Islet precursor cell (in vitro differentiated cells): ENCODE measurements at regions not wholly inside any gene's neighbourhood (a gene's known extent, or its start where the extent isn't known, plus 50 kb on each side); places are given as distances from the start of the nearest gene placed in this dataset.
"Not testable (repeated sequence)": the region's sequence is repeated elsewhere in the genome, so short reads cannot be mapped to it uniquely, and the experiment has no call there.

Experiments used
- DNase-seq: peaks from one replicate; pipeline ENCODE4 v3.0.0-alpha.2; 2018

DNA sequence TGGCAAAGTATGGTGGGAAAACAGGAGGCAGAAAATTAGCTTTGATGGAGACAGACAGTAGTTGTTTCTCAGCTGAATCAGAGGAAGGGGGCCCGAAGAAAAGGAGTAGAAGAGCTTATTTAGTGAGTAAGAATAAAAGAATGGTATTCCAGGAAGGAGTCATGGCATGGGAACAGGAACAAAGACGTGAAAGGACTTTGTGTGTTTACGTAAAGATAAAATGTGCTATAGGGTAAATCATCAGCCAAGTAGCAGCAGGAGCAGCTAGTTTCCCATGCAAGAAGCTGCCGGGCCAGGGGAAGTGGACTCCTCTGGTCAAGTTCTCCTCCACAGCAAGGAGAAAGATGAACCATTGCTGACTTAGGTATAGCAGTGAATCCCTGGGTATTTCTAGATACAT is 454.5 kb downstream of the HINT1 start:
- DNase-seq, result peak; percentile 56

DNA sequence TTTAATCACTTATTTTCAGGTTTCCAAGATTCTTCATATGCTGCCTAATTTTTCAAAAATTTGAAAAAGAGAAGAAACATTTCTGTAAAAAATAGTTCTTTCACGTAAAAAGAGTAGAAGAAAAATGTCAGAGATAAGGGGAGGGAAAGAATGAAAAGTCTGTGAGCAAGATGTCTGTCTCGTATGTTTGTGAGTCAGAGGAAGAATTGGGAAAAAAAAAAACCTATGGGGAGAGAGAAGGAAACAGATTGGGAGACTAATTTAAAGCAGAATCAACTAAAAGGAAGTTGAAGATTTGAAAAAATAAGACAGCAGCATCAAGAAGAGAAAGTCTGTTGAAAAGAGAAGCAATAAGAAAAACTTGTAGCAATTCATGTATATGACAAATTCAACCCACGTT is 456.3 kb downstream of the HINT1 start:
- no peak for DNase-seq

DNA sequence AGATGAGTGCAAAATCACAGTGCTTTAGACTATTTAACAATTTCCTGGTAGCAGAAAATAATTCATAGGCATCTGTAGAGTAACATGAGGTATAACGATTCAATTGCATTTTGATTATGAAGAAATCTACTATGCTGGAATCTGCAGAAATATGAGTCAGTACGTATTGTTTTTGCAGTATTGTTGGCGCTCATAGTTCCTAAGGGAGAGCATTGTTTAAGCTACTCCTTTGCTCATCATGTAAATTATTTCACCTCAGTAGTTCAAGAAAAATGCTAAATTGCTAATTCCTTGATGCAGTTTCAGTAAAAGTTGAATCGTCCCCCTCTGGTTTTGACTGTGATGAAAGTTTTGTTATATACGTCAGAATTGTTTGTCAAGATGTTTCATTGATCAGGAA is 458.4 kb downstream of the HINT1 start:
- no peak for DNase-seq

- no peak for DNase-seq
Measured at GRCh38 chr5:130705368-130705767, 459.7 kb downstream of the HINT1 start.

DNA sequence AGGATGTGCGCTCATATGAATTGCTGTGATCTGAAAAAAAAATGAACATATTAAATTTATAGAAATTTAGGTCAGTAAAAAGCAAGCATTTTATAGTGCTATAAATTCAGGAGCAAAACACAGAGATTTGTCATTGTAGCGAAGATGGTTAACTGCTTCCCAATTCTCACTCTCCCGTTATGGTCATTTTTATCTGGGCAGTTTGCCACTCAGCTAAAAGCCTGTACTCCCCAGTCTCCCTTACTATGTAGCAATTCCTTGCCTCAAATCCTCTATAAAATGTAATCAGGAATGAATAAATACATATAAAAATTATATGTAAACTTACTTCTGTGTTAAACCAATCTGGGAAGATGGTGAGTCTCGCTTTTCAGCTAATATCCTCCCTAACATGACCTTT is 471.5 kb downstream of the HINT1 start:
- DNase-seq, result no peak

DNA sequence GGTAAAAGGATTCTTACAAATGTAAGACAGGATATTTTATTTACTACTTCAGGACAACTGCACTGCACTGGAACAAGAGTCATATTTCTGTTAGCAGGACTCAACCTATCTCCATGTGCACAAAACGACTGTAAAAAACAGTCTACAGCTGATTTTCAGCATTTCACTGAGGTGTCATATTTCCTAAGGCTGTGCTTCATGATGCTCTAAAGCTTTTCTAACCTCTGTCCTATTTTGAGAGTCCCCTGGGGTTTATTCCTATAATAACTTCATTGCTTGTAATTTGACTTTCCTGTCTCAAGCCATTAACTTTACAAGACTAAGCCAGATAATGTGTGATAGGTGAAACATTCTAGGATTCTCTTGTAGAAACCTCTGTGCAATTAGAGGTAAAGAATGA is 472.3 kb downstream of the HINT1 start:
- DNase-seq, result no peak

DNA sequence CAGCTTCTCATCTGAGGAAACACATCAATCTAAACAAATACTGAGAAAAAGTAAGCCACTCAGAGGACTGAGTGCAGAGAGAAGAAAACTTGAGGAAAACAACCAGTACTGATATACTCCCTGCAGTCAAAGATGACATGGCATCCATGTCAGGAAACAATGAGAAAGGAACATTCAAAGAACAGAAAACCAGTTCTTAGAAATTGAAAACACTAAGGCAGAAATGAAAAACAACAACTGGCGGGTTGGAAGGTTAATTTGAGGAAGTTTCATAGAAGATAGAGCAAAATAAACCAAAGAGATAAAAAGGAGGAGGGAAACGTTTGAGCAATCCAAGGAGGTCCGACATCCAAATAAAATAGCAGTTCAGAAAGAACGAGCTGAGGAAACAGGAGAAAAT is 475.2 kb downstream of the HINT1 start:
- DNase-seq, result no peak

DNA sequence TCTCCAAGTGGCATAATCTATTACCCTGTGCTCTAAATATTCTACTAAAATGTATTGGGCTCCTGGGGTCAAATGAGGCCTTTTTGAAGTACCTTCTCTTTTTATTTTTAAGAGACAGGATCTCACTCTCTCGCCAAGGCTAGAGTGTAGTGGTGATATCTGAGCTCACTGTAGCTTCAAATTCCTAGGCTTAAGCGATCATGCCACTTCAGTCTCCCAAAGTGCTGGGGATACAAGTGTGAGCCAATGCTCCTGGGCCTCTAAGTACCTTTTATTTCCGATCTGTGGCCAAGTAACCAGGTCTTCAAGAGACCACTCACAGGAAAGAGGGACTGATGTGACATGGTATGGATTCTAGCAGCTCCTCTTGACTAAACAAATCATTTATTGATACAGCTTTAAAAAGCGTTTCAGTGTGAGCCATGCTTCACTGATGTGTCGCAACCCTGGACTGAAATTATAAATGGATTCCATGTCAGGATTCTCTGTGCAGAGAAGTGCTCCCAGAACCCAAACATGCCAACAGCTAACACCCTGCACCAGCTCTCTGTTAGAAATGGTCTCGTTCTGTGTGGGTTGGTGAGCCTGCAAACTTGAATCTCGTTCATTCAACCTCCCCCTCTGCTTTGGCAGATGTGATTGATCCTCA is 477.8 kb downstream of the HINT1 start:
- no peak for DNase-seq

DNA sequence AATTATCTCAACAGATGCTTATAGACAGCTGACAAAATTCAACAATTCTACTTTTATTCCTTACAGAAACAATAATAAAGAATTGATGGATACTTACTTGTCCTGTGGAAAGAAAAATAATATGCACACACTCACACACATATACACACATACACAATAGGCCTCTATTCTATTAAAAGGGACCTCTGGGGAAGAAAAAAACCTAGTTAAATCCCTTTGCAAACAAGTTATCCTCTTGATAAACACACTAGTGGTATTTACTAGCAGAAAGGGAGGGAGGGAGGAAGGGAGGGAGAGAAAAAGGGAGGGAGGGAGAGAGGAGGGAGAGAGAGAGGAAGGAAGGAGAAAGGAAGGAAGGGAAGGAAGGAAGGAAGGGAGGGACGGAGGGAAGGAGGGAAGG is 486.4 kb downstream of the HINT1 start:
- DNase-seq, result no peak

- DNase-seq, result no peak
Measured at GRCh38 chr5:130666462-130666861, 498.6 kb downstream of the HINT1 start.

DNA sequence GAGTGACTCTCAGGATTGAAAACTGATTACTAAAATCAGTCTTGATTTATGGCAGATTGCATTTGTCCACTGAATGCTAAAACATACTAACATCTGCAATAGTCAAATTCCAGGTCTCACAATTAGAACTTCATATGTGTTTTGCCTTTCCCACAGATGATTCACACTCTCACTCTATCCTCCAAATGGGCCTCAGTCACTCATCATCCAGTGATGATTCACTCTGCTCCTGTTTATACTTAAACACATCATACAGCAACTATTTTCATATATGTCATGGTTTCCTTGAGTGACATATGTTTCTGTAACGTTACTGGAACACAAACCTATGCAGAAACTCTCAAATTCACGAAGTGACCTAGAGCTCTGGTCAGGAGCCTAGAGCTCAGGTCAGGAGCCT is 512.9 kb downstream of the HINT1 start:
- DNase-seq, result no peak

- DNase-seq, result no peak
Measured at GRCh38 chr5:130651440-130651839, 513.6 kb downstream of the HINT1 start.

GRCh38 chr5:130643321-130643720 is 521.7 kb downstream of the HINT1 start:
- DNase-seq, result no peak

DNA sequence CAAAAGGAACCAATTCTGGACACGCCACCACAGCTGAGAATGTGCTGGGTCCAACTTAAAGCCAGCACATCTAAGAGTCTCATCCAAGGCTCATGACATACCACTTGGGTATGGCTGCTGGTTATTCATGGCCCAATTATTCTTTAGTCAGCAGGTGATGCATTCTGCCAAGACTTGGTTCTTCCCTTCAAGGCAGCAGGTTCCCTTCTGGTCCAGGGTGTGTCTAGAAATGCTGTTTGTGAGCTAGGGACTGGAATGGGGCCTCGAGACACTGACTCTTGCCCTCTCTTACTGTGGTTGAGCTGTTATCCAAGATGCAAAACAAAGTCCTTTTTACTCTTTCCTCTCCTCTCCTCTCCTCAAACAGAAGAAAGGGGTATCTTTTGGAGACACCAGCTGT is 522.6 kb downstream of the HINT1 start:
- no peak for DNase-seq

DNA sequence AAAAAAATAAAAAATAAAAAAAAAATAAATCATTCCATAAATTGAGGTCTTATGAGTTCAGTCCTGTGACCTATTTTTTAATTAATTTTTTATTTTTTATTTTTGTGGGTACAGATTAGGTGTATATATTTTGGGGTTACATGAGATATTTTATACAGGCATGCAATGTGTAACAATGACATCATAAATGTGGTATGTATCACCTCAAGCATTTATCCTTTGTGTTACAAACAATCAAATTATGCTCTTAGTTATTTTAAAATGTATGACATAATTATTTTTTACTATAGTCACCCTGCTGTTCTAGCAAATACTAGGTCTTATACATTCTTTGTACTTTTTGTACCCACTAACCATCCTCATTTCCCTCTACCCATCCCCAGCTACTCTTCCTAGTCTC is 537.9 kb downstream of the HINT1 start:
- no peak for DNase-seq

- DNase-seq, result no peak
Measured at GRCh38 chr5:130624805-130625204, 540.3 kb downstream of the HINT1 start.

- no peak for DNase-seq
Measured at GRCh38 chr5:130616161-130616560, 548.9 kb downstream of the HINT1 start.

DNA sequence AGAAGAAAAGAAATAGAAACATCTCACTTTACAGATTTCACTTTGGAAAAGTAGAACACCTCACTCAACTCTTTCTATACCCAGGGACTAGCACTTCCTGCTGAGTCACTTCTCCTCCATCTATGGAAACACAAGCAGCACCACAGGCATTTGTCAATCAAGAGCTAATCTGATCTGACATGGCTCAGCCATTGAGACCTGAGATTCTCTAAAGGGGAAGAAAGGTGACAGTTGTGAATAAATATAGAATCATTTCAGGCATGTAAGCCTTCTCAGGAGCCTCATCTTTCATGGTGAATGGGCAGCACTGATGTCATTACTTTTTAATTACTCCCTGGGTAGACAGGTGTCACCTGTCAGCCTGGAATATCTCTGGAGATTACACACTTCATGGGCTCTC is 559.8 kb downstream of the HINT1 start:
- peak; percentile 52 for DNase-seq

DNA sequence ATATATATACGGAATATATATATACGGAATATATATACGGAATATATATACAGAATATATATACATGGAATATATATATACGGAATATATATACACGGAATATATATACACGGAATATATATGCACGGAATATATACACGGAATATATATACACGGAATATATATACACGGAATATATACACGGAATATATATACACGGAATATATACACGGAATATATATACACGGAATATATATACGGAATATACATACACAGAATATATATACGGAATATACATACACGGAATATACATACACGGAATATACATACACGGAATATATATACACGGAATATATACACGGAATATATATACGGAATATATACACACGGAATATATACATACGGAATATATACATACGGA is 568.4 kb downstream of the HINT1 start:
- not testable (repeated sequence) for DNase-seq

DNA sequence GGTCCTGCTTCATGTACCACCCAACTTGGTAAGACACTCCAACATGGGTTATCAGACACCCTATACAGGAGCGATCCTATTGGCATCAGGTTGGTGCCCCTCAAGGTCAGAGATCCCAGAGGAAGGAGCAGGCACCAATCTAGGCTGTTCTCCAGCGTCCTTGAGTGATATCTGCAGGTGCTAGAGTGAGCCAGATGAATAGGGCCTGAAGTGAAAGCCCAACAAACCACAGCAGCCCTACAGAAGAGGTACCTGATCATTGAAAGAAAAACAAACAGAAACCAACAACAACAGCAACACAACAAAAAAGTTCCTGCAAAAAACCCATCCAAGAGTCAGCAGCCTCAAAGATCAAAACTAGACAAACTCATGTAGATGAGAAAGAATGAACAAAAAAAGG is 584.8 kb downstream of the HINT1 start:
- no peak for DNase-seq

DNA sequence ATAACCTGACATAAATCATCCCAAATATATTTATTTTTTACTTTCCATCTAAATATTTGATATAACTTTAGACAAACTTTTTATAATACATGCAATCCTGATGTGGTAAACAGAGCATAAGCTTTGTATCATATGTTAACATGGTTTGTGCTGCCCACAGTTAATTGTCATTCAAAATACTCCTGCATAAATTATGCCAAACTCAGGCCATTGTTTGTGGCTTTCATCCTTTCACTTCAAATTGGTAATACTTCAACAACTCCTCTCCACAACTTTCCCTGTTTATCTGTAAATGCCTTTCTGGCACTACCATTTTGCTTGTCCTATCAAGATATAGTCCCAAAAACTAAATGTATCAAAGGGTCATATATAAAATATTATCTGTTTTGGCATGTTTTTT is 586.7 kb downstream of the HINT1 start:
- DNase-seq, result no peak

GRCh38 chr5:130571076-130571475 is 594.0 kb downstream of the HINT1 start:
- DNase-seq, result no peak

DNA sequence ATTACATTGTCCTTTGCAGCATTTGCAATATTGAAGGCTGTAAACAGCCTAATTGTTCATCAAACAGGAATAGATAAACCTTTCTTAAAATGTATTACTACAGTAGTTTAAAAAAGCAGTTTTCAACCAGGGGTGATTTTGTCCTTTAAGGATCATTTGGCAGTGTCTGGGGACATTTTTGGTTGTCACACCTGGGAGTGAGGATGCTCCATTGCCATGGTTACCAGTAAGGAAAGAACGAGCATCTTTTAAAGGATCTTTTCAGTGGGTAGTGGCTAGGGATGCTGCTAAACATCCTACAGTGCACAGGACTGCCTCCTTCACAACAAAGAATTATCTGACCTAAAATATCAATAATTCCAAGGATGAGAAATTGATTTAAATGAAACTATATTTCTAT is 596.3 kb downstream of the HINT1 start:
- no peak for DNase-seq

- DNase-seq, result no peak
Measured at GRCh38 chr5:130555429-130555828, 609.6 kb downstream of the HINT1 start.

GRCh38 chr5:130550562-130550928 is 614.5 kb downstream of the HINT1 start:
- no peak for DNase-seq
